ENCODE measurements at regions not wholly inside any gene's neighbourhood (a gene's known extent, or its start where the extent isn't known, plus 50 kb on each side); places are given as distances from the start of the nearest gene placed in this dataset.
"Not testable (repeated sequence)": the region's sequence is repeated elsewhere in the genome, so short reads cannot be mapped to it uniquely, and the experiment has no call there.

GRCh38 chr20:53792946-53793536, 199.4 kb upstream of the ZNF217 start:
- DNase-seq, result no peak

GRCh38 chr20:53789989-53790675, 196.5 kb upstream of the ZNF217 start:
- DNase-seq, result no peak

GRCh38 chr20:53788253-53789022, 194.8 kb upstream of the ZNF217 start:
- no peak for DNase-seq

DNA sequence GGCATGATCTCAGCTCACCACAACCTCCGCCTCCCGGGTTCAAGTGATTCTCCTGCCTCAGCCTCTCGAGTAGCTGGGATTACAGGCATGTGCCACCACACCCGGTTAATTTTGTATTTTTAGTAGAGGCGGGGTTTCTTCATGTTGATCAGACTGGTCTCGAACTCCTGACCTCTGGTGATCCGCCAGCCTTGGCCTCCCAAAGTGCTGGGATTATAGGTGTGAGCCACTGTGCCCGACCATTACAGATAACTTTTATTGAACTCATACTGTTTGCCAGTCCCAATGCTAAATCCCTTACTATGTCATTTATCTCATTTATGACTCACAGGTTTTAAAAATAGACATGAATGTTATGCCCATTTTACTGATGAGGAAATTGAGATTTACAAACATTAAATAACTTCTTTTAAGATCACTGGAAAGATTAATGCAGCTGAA, 193.9 kb upstream of the ZNF217 start:
- not testable (repeated sequence) for DNase-seq

- DNase-seq, result no peak
Measured at GRCh38 chr20:53786445-53787267, 193.0 kb upstream of the ZNF217 start.

DNA sequence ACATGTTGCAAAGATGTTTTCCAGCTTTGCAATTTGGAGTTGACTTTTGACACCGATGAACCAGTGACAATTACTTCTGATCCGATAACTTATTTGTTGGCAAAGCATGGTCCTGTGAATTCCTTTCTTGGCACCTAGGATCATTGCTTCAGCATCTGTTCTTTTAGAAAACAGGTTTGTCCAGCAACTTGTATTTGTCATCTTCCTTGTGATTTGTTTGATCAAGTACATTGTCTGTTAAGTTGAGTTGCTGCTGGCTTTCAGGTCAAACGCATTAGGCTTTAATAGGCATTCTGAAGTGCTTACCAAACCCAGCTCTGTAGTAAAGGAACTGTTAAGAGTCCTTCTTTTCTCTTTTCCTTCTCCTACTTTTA, 192.4 kb upstream of the ZNF217 start:
- DNase-seq, result no peak

- no peak for DNase-seq
Measured at GRCh38 chr20:53785320-53785719, 191.7 kb upstream of the ZNF217 start.

DNA sequence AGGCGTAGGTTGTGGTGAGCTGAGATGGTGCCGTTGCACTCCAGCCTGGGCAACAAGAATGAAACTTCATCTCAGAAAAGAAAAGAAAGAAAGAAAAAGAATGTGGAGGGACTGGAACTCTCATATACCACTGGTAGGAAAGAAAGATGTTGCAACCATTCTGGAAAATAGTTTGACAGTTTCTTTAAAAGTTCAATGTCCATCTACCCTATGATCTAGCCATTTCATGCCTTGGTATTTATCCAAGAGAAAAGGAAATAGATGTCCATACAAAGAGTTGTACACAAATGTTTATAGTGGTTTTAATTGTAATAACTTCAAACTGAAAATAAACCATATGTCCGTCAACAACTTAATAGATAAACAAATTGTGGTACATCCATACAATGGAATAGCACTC, 190.1 kb upstream of the ZNF217 start:
- DNase-seq, result no peak

DNA sequence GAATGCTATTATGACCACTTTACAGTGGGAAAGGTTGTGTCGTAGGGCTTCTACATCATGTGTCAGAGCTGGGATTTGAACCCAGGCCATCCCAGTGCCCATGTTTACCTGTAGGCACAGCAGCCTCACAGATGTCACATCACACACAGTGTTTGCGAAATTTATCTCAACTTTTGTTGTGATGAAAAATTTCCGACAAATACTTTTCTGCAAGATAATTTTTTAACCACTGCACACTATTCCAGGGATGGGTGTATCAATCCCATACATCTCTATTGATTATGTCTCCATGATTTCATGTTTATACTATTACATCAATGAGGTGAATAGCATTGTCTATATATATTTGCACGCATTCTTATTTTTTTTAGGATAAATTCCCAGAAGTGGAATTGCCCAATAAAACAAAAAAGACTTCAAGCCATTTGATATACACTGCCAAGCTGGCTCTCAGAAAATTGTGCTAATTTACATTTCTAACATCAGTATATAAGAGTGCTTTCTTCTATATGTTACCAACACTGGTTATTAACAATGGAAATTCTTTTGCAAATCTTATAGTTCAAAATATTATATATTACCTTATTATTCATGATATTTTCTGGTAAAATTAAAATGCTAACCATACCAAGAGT, 189.1 kb upstream of the ZNF217 start:
- DNase-seq, result no peak

DNA sequence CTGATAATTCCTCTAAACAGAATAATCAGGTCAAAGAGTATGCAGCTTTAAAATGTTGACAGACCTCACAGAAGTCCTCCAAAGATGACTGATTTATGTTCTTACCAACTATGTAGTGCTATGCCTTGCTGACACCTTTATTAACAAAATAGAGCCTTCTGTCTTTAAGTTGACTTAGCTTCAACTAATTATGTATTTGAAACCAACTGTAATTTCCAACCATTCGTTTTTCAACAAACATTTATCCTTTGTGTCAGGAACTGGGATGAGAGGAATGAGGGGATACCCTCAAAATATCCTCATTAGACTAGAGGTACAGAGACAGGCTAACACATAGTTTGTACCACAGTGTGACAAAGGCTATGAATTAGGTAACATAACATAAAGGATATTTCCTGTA, 186.2 kb upstream of the ZNF217 start:
- no peak for DNase-seq

DNA sequence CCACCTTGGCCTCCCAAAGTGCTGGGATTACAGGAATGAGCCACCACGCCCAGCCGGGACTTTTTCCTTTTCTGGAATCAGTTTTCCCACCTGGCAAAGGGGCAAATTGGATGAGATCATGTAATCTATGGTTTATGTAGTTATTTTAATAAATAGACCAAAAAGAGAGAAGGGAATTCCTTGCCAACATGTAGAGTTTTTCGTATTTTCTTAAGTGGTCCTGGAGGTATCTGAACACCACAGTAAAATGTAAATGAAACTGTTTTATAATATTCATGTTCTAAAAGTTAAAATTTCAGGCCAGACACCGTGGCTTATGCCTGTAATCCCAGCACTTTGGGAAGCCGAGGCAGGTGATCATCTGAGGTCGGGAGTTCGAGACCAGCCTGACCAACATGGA, 185.1 kb upstream of the ZNF217 start:
- no peak for DNase-seq

GRCh38 chr20:53778041-53778516, 184.4 kb upstream of the ZNF217 start:
- DNase-seq, result no peak

GRCh38 chr20:53777402-53777801, 183.8 kb upstream of the ZNF217 start:
- DNase-seq, result not testable (repeated sequence)

- DNase-seq, result no peak
Measured at GRCh38 chr20:53776858-53777257, 183.2 kb upstream of the ZNF217 start.

DNA sequence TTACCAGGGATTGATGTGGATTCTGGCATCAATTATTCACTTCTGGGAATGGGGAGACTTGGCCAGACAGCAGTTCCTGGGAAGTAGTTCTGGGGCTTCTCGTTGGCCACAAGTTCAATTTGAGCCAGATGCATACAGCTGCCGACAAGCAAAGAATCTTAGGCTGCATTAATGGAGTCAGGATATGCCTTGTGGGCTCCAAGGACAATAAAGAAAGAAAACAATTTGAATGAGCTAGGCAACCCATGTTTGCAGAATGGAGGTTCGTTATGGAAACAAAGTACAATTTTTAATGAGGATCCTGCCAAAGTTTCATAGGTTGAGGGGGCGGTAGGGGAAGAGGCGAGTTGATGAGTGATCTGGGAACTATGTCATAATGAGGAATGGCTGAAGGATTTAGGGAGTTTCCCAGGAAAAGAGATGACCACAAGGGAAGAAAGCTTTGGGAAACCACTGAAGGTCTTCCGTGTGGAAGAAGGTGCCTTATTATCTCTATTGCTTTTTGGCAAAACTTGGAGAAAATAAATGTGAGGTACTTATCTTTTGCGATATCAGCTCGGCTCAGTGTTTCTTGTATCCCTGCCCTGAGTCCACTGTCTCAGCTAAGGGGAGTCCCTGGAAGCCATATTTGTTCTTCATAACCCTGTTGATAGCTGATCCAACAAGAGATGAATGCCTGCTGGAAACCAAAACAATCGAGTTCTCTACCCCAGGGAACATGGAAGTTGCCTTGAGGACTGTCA, 181.0 kb upstream of the ZNF217 start:
- DNase-seq, result no peak

- no peak for DNase-seq
Measured at GRCh38 chr20:53773792-53774401, 180.3 kb upstream of the ZNF217 start.

GRCh38 chr20:53773066-53773791, 179.6 kb upstream of the ZNF217 start:
- not testable (repeated sequence) for DNase-seq

GRCh38 chr20:53769041-53769440, 175.4 kb upstream of the ZNF217 start:
- no peak for DNase-seq

GRCh38 chr20:53768329-53768728, 174.7 kb upstream of the ZNF217 start:
- DNase-seq, result no peak

DNA sequence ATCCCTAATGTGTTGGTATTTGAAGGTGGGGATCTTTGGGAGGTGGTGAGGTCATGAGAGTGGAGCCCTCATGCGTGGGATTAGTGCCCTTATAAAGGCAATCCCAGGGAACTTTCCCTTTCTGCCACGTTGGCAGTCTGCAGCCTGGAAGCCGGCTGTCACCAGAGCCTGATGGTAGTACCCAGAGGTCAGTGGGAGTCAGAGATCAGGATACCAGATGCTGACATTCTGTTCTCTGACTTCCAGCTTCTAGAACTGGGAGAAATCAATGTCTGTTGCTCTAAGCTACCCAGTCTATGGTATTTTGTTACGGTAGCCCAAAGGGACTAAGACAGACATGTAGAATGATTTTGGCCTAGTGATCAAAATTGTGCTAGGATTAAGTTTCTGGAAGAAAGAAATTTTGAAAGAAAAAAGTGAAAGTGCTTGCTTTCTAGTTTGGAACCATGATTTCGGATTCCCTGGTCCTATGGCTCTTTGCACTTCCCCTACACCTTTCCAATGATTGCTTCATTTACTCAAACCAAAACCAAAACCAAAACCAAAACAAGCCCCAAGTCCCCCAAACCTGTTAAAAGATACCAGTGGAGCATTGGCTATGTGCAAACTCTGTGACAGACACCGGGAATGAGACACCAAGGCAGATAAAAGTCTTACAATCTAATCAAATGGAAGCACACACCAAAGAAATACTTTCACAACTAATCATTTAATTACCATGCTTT, 173.7 kb upstream of the ZNF217 start:
- no peak for DNase-seq
